Smooth muscle cell (in vitro differentiated cells): ENCODE measurements at regions not wholly inside any gene's neighbourhood (a gene's known extent, or its start where the extent isn't known, plus 50 kb on each side); places are given as distances from the start of the nearest gene placed in this dataset.

Source experiments
- DNase-seq: peaks from one replicate; lab custom pipeline; 2025; ENCODE audit not compliant: unreplicated experiment; lab: John Stamatoyannopoulos, UW
- H2AFZ ChIP-seq: fragments of 200-600 bp; sonication (generic); 2 replicates; pipeline ENCODE4 v1.6.0; 2016; ENCODE audit warnings: antibody characterized with exemption, low read depth, mild to moderate bottlenecking
- H3F3A ChIP-seq: fragments of 200-600 bp; sonication (generic); 2 replicates; pipeline ENCODE4 v1.6.0; 2017; ENCODE audit warnings: antibody characterized with exemption, low read depth
- H3K27ac ChIP-seq: fragments of 200-600 bp; sonication (generic); 2 replicates; pipeline ENCODE4 v1.5.1; 2016; ENCODE audit warnings: low read depth, mild to moderate bottlenecking
- H3K27me3 ChIP-seq: fragments of 200-600 bp; sonication (generic); 2 replicates; pipeline ENCODE4 v1.6.1; 2016; ENCODE audit warnings: low read depth, mild to moderate bottlenecking
- H3K36me3 ChIP-seq: fragments of 200-600 bp; sonication (generic); 2 replicates; pipeline ENCODE4 v1.5.1; 2016; ENCODE audit warnings: low read depth
- H3K4me1 ChIP-seq: fragments of 200-600 bp; sonication (generic); 2 replicates; pipeline ENCODE4 v1.5.1; 2016; ENCODE audit warnings: low read depth
- H3K4me2 ChIP-seq: fragments of 200-600 bp; sonication (generic); 2 replicates; pipeline ENCODE4 v1.6.0; 2016; ENCODE audit warnings: mild to moderate bottlenecking
- H3K4me3 ChIP-seq: fragments of 200-600 bp; sonication (generic); 2 replicates; pipeline ENCODE4 v1.5.1; 2016; ENCODE audit warnings: mild to moderate bottlenecking
- H3K79me2 ChIP-seq: fragments of 200-600 bp; sonication (generic); 2 replicates; pipeline ENCODE4 v1.6.0; 2016; ENCODE audit warnings: low read depth, mild to moderate bottlenecking
- H3K9ac ChIP-seq: fragments of 200-600 bp; sonication (generic); 2 replicates; pipeline ENCODE4 v1.6.0; 2016; ENCODE audit warnings: low read depth
- H3K9me3 ChIP-seq: fragments of 200-600 bp; sonication (generic); replicated peaks from 2 replicates; pipeline ENCODE4 v1.5.1; 2016; ENCODE audit warnings: low read depth
- H4K20me1 ChIP-seq: fragments of 200-600 bp; sonication (generic); 2 replicates; pipeline ENCODE4 v1.6.0; 2016; ENCODE audit warnings: low read depth
- WGBS: methylation state at CpG from one replicate; pipeline ENCODE4 v1.1.7; 2016; ENCODE audit warnings: low lambda C conversion rate; 5-methylcytosine and 5-hydroxymethylcytosine counted together
- TF ChIP-seq, protein P1 (sequence below): fragments of 200-600 bp; sonication (generic); IDR thresholded peaks from 2 replicates; pipeline ENCODE4 v1.5.1; 2017; ENCODE audit warnings: borderline replicate concordance, mild to moderate bottlenecking, antibody characterized with exemption; ENCODE audit not compliant: insufficient read depth, poor library complexity, severe bottlenecking

- no peak overlapping the region for H3K27ac ChIP-seq
- no peaks in the 10 kb centered on the region for H3K4me1 ChIP-seq
- no peaks in the 10 kb centered on the region for H4K20me1 ChIP-seq
- H3K9ac ChIP-seq = no peak overlapping the region
- DNase-seq = no peak
- no peaks in the 10 kb centered on the region for H3K9me3 ChIP-seq
- no peaks in the 10 kb centered on the region for H3K36me3 ChIP-seq
- no peaks in the 10 kb centered on the region for H3F3A ChIP-seq
- H3K4me3 ChIP-seq = no peak overlapping the region
- TF ChIP-seq, protein P1, sequence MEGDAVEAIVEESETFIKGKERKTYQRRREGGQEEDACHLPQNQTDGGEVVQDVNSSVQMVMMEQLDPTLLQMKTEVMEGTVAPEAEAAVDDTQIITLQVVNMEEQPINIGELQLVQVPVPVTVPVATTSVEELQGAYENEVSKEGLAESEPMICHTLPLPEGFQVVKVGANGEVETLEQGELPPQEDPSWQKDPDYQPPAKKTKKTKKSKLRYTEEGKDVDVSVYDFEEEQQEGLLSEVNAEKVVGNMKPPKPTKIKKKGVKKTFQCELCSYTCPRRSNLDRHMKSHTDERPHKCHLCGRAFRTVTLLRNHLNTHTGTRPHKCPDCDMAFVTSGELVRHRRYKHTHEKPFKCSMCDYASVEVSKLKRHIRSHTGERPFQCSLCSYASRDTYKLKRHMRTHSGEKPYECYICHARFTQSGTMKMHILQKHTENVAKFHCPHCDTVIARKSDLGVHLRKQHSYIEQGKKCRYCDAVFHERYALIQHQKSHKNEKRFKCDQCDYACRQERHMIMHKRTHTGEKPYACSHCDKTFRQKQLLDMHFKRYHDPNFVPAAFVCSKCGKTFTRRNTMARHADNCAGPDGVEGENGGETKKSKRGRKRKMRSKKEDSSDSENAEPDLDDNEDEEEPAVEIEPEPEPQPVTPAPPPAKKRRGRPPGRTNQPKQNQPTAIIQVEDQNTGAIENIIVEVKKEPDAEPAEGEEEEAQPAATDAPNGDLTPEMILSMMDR = no peak
- no peaks in the 10 kb centered on the region for H3K27me3 ChIP-seq
- H3K4me2 ChIP-seq = peak overlapping the region; percentile 56
- H2AFZ ChIP-seq = peak overlapping the region; percentile 23
- no peaks in the 10 kb centered on the region for H3K79me2 ChIP-seq
Observed at GRCh38 chr2:77962943-77963342, 440.8 kb upstream of the LRRTM4 start.

DNA sequence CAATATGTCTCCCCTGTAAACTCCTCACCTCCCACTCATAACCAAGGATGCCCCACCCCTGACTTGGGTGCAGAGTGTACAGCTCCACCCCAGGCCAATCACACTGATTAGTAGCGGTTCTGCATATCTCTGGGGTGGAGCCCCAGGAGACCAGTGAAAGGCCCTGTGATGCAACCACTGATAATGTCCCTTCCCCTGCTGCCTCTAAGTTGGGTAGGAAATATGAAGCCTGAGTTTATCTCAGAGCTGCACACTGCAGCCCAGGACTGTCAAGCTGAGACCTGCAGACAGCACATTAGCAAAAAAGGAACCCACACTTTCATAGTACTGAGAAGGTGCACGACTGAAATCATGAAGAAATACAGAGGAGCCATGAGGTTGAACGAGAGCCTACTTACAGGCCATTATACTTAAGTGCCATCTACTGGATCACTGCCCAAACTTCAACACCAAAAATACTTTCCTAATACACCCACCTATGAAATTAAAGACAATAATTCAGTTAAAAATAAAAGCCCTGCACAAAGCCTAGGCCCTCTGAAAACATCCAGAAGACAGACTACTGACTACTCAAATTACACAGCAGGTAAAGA is 455.4 kb upstream of the LRRTM4 start:
- no peaks in the 10 kb centered on the region for H3K27me3 ChIP-seq
- H2AFZ ChIP-seq = no peak overlapping the region
- no peaks in the 10 kb centered on the region for H4K20me1 ChIP-seq
- H3K4me1 ChIP-seq = no peaks in the 10 kb centered on the region
- H3K9me3 ChIP-seq = peaks cover 4% of the 10 kb centered on the region
- H3K27ac ChIP-seq = no peak overlapping the region
- no peak for DNase-seq
- TF ChIP-seq, protein P1 = peak; percentile 27
- H3F3A ChIP-seq = no peaks in the 10 kb centered on the region
- H3K9ac ChIP-seq = no peak overlapping the region
- H3K4me2 ChIP-seq = no peak overlapping the region
- no peaks in the 10 kb centered on the region for H3K79me2 ChIP-seq
- 60% methylated on average over 3 of the region's 3 CpGs for WGBS
- H3K4me3 ChIP-seq = no peak overlapping the region
- no peaks in the 10 kb centered on the region for H3K36me3 ChIP-seq

DNA sequence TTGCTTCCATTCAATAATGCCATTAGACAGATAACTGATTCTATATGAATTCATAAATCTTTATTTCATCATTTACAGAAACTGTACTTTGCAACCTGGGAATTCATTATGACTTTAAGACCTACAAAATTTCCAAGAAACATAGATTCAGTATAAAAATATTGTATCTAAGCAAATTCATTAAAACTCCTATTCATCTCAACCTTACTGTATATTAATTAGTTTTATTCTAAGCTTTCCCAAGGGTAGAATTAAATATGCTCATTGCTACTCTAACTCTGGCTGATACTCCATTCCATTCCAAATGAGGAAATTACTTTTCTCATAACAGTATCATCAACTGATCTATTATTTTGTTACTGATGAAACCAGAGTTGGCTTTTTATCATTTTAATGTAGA is 473.0 kb upstream of the LRRTM4 start:
- Histone ChIP-seq H3K4me3 (no peak overlapping the region), H3K9ac (no peak overlapping the region), H3K4me1 (no peaks in the 10 kb centered on the region), H3K4me2 (no peak overlapping the region), H3K9me3 (no peaks in the 10 kb centered on the region), H3K27ac (no peak overlapping the region), H3K36me3 (no peaks in the 10 kb centered on the region), H3F3A (no peaks in the 10 kb centered on the region), H3K27me3 (no peaks in the 10 kb centered on the region), H4K20me1 (no peaks in the 10 kb centered on the region), H2AFZ (no peak overlapping the region), H3K79me2 (no peaks in the 10 kb centered on the region)
- no peak for DNase-seq
- TF ChIP-seq, protein P1 = no peak

- 43% methylated on average over 1 of the region's 1 CpG for WGBS
- H2AFZ ChIP-seq = peak overlapping the region; percentile 30
- no peak overlapping the region for H3K4me2 ChIP-seq
- no peaks in the 10 kb centered on the region for H3K27me3 ChIP-seq
- no peak for DNase-seq
- no peaks in the 10 kb centered on the region for H4K20me1 ChIP-seq
- no peaks in the 10 kb centered on the region for H3K4me1 ChIP-seq
- no peak overlapping the region for H3K4me3 ChIP-seq
- H3K27ac ChIP-seq = no peak overlapping the region
- H3F3A ChIP-seq = no peaks in the 10 kb centered on the region
- H3K9me3 ChIP-seq = no peaks in the 10 kb centered on the region
- no peaks in the 10 kb centered on the region for H3K36me3 ChIP-seq
- no peak overlapping the region for H3K9ac ChIP-seq
- TF ChIP-seq, protein P1 = no peak
- H3K79me2 ChIP-seq = no peaks in the 10 kb centered on the region
Observed at GRCh38 chr2:77999376-77999775, 477.2 kb upstream of the LRRTM4 start.
